OCI-LY3 (cell line): ENCODE measurements at regions not wholly inside any gene's neighbourhood (a gene's known extent, or its start where the extent isn't known, plus 50 kb on each side); places are given as distances from the start of the nearest gene placed in this dataset.

ENCODE experiments used
- CTCF ChIP-seq: fragments of 200-600, 300-600 bp; sonication (generic); IDR thresholded peaks from 2 replicates; pipeline ENCODE4 v1.5.1; 2014; ENCODE audit warnings: antibody characterized with exemption, low read length, low read depth
- EZH2phosphoT487 ChIP-seq: fragments of 200-600 bp; shearing (Covaris generic); IDR thresholded peaks from 2 replicates; pipeline ENCODE4 v1.6.1; 2018; ENCODE audit warnings: antibody characterized with exemption, mixed run types, low read depth

- TF ChIP-seq CTCF (no peak), EZH2phosphoT487 (no peak)
Observed at GRCh38 chr11:36738292-36738861, 140.3 kb upstream of the RAG2 start.
